ENCODE measurements at regions not wholly inside any gene's neighbourhood (a gene's known extent, or its start where the extent isn't known, plus 50 kb on each side); places are given as distances from the start of the nearest gene placed in this dataset.
"Not testable (repeated sequence)": the region's sequence is repeated elsewhere in the genome, so short reads cannot be mapped to it uniquely, and the experiment has no call there.

DNA sequence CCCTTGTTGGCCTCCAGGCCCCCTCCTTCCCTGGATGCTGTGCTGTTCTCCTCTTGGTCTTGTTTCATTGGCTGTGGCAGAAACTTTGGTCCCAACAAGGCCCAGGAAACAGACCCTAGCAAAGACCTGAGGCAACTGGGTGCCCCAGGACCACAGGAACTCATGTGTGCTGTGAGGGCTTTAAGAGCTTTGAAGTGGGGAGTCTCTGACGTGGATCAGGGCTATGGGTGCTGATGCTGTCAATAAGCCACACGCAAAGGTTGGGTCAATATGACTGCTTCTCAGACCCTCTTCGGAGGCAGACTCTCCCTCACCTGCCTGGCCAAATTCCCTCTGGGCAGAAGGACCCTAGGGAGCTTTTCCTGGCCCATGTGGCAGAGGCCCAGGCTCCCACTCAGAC is 91.5 kb upstream of the MLN start:
- DNase-seq (ENCODE audit: low read depth in 2 of 2), result no peak

DNA sequence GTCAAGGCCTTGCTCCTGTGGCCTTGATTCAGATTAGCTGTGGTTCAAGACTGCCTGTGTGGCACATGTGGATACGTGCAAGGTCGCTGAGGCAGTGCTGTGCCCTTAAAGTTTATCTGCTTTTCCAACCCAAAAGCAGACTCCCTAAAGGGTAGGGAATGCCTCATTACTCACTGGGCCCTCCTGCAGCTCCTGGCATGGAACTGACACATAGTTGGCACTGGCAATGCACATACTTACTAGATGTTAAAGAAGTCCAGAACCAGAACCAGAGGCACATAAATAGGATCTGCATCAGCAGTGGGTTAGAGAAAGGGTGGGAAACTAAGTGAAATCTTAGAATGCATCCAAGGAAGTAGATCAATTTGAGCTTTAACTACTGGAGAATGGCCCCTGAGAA is 90.6 kb upstream of the MLN start:
- DNase-seq (ENCODE audit: low read depth in 2 of 2), result no peak

DNA sequence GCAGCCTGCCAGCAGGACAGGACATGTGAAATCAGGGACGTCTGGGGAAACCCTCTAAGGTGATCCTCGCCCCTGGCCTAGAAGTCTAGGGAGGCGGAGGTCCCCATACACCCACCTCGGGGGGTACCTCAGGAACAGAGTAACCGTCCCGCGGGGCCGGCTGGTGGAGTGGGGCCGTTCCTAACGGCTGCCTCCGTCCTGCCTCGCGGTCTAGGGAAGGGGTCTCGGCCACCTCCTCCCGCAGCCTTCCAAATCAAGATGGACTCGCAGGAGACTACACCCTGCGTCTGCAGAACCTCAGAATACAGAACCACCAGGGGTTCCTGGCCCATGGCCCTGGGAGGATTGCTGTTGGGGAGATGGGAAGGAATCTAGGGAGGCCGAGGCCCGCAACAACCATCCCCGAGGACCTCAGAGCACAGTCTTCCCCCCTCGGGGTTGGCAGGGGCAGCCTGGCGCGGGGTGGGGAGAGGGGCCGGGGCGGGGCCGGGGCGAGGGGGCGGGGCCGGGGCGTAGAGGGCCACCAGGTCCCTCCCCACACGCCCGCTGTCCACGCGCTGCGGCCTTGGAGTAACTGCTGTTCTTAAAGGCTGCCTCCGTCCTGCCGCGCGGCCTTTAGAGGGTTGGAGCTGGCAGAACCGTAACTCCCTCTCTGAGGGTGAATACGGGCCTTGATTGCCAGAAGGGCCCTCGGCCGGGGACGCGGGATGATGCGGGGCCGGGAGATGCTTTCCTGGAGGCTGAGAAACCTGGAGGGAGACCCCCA is 89.0 kb upstream of the MLN start:
- DNase-seq (ENCODE audit: low read depth in 2 of 2), result no peak

DNA sequence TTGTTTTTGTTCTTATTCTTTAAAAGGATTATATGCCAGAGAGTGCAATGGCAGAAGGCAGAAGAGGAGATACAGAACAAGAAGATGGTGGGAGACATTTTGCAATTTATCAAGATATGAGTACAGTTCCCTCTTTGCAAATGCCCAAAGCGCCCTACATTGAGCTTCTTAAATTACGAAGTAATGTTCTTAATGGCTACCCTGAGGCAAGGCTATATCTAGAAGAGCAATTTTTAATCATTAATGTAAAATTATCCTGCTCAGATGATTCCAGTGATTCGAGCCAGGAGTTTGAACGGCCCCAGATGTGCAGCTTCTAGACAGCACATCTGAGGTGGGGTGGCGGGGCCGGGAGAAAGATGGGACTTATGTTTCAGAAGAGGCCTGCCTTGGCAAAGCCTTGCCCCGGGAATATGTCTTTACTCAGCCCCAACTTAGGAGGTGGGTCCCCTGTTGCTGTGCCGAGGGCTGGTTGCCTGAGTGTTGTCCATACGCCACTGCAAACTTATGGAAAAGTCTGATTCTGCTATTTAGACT is 84.9 kb upstream of the MLN start:
- DNase-seq (ENCODE audit: low read depth in 2 of 2), result no peak

DNA sequence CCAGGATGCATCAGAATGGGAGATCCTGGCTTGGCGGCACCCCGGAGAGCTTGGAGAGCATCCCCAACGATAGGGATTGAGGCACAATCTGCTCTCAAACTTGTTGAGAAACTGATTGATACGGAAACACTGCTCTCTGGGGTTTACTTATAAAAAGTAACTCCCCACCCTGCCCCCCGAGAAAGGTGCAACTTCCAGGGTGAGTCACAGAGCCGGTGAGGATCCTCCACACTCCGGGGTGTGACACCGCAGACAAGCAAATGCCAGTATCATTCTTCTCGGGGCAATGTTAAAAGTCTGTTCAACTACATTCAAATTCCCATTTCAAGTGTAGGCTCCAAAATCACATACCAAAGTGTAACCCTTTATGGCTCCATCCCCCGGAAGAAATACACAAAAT is 84.4 kb upstream of the MLN start:
- DNase-seq (ENCODE audit: low read depth in 2 of 2), result no peak

DNA sequence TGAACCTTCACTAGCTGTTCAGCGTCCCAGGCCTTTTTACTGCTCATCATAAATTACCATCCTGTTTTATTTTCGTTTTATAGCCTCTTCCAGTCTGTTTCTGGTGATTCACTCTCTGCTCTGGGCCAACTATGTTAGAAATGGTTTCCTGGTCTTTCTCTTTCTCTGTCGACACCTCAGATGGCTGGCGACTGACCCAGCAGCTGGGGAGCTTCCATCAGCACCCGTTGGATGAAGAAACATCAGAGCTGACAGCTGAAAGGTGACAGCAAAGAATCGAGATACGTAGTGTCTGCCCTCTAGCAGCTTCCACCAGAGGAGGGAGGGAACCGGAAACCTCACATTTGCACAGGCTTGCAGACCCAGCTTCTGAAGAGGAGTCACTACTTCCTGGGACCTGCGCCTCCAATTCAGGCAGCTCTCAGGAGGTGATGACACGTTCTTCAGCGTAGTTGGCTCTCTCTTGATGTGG is 82.9 kb upstream of the MLN start:
- DNase-seq (ENCODE audit: low read depth in 2 of 2), result no peak

DNA sequence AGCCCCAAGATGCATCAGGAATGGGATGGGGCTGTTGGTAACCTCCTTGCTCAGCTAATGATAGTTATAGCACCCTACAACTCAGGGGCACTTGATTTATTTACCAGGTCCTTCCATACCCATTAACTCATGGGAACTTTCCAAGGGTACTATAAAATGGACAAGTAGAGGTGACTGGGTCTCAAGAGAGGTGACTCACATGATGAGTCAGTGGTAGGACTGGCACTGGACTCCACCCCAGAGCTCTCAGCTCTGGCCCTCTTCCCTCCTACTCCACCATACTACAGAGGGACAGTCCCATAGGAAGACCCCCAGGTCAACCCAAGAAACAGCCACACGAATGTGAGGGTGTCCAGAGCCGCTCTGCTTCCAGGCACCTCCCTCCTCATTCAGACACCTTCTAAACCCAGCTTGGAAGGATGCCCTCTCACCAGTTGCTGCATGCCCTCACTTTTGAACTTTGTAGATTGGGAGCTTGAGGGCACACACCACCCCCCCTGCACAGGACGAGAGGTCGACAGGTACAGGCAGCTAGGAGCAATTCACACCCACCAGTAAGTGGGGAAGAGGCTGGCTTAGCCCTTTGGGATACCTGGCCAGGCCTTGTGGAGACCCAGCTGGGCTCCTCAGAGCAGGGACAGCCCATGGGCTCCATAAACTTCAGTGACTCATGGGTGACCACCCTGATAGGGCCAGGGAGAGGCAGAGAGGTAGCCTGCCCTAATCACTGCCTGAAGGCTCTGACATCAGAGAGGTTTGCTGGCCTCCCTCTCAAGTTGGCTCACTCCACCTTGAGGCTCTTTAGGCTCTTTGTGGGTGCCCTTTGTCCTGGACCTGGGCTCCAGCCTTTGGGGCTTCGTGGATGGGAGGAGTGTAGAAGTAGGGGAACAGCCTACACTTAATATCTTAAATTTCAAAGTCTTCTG is 81.6 kb upstream of the MLN start:
- DNase-seq (ENCODE audit: low read depth in 2 of 2), result no peak

DNA sequence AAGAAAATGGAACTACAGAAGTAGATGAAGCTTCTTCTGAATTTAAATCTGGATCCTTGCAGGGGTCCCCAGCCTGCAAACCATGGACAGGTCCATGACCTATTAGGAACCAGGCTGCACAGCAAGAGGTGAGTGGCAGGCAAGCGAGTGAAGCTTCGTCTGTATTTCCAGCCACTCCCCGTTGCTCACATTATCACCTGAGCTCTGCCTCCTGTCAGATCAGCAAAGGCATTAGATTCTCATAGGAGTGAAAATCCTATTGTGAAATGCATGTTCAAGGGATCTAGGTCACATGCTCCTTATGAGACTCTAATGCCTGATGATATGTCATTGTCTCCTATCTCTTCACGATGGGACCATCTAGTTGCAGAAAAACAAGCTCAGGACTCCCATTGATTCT is 79.8 kb upstream of the MLN start:
- DNase-seq (ENCODE audit: low read depth in 2 of 2), result not testable (repeated sequence)

DNA sequence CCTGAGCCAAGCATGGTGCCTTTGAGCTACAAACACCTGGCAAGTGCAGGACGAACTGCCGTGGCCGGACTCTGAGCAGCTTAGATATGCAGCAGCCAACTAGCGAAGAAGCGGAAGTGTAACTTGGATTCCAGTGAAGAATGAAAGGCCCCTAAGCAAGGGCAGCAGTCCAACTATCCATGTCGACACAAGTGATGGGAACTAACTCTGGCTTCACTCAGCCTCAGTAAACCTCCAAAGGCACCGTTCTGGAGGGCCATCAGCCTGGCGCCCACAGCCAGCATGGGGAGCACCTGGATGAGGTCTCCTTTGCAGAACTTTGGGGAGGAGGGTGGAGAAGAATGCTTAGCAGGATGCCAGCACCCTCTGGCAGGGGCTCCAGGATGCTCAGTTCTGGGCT is 78.4 kb upstream of the MLN start:
- no peak for DNase-seq (ENCODE audit: low read depth in 2 of 2)

DNA sequence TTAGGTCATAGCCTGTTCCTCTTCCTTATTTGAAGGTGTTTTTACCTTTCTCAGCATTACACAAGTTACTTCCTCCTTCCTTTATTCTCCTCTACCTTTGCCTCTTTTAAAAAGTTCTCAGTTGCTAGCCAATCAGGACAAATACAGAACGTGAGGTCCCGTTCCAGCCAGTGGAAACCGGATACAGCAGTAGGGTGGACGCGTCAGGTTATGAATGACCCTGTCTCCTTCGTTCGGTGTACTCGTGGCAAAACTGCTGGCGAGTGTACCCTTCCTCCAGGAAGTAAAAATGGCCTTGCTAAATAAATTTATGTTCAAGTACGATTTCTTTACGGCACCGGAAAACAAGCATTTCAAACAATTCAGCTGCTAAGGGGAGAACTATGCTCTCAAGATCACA is 77.0 kb upstream of the MLN start:
- DNase-seq (ENCODE audit: low read depth in 2 of 2), result no peak

DNA sequence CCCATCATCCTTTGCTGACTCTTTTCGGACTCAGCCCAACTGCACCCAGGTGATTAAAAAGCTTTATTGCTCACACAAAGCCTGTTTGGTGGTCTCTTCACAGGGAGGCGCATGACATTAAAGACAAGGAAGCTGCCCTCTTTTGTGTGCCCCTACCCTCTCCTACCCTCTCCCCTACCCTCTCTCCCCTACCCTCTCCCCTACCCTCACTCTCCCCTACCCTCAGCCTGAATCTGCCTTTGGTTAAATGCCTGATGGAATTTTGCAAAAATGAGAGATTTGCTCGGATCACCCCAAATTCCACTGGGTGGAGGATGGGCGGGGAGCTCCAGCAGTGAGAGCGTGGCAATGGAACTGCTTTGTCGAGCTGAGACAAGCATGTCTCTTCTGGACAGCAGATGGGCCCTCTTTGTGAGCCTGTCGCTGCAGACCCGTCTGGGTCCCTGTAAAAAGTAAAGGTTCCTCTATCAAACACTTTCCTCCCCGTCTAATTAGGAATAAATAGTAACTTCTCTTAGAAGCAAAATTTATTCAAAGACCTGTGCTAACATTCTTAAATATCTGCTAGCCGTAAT is 76.4 kb upstream of the MLN start:
- DNase-seq (ENCODE audit: low read depth in 2 of 2), result no peak

DNA sequence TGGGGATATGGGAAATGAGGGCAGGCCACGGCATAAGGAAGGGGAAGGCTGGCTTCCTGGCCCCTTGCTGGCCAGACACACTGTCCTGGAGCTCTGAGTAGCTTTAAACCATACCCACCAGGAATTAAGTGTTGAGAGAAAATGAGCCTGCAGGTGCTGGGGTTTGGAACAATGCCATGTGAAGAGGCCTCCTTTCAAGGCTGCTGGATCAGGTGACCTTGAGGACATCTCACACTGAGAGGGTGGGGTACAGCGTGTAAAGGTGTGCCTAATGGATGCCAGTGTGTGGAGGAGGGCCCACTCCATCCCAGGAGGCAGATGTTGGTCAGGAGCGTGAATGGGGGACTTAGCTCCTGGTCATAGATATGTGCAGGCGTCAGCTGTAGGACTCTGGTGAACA is 74.8 kb upstream of the MLN start:
- DNase-seq (ENCODE audit: low read depth in 2 of 2), result no peak

DNA sequence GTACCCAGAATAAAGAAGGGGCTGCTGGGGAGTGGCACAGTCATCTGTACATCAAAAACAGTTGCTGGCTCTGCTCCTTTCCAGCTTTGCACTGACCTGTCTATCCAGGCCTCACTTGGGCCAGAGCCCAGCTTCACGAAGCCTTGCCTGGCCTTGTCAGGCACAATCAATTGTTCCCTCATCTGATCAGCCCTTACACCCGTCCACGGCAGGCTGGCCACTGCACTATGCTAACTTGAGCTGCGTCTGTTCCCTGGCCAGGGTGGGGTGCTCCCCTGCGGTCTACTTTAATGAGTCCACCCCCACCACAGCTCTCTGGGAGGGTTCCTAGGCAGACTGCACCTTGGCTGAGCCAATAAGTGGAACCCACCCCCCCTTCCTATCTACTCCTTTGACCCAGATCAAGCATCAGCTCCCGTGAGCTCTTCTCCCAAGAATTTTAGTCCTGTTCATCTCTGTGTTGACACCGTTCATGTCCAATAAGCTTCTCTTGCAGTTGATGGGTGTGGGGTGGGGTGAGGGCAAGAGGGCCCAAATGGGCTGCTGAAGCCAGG is 74.3 kb upstream of the MLN start:
- no peak for DNase-seq (ENCODE audit: low read depth in 2 of 2)

DNA sequence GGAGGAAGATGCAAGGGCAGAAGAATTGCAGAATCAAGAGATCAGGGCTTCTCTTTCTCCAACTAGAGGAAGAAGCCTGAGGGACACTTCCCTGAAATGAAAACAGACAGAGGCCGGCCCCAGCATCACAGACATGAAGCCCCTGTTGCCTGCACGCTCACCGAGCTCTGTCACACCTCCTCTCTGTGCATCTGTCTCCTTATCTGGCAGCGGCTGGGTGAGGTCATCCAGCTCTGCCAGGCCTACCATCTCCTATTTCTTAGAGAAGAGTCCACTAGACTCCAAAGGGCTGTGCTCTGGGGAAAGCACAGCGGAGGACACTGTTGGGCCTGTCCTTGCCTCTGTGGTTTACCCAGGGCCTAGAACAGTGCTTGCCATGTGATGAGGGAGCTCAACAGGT is 71.9 kb upstream of the MLN start:
- no peak for DNase-seq (ENCODE audit: low read depth in 2 of 2)

DNA sequence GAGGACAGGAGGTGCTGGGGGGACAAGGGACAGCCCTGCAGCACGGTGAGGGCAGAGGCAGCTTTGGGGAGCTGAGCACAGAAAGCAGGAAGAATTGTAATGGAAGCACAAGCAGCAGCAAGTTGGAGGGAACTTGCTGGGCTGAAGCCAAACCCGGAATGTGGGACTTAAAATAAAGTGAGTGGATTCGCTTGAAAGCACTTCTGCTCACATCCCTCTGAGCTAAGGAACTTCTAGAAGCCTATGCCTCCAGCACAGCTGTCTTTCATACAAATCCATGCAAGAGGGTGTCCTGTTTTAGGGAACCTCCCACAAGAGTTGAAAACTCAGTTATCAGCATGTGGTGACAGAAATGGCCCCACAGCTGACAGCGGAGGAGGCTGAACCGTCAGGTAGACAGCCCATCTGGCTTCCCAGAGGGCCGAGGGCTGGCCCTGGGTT is 71.4 kb upstream of the MLN start:
- DNase-seq (ENCODE audit: low read depth in 2 of 2), result no peak

DNA sequence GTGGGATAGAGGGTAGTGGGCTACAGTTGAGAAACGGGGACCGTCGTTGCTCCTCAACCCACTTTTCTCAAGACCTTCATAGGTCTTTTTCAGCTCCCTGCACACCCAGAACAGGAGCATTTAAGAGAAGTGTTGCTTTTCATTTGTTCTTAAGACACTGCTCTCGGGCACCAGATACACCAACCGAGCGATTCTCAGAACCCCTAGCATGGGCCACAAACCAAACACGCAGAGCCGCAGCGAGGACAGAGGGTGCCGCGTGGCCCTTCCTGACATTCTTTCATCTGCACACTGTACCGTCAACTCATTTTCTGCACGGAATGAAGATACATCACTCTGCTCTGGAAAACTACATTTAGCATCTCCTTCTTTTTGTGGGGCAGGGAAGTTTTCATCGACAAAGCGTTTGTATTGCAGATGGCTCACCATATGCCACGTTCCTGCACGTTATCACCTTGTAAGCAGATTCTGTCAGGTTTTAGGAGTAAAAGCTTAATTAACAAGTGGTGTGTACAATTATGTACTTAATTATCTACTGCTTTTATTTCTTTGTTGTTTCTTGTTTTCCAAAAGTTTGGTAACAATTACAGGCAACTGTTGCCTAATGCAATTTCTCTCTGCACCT is 70.4 kb upstream of the MLN start:
- no peak for DNase-seq (ENCODE audit: low read depth in 2 of 2)

DNA sequence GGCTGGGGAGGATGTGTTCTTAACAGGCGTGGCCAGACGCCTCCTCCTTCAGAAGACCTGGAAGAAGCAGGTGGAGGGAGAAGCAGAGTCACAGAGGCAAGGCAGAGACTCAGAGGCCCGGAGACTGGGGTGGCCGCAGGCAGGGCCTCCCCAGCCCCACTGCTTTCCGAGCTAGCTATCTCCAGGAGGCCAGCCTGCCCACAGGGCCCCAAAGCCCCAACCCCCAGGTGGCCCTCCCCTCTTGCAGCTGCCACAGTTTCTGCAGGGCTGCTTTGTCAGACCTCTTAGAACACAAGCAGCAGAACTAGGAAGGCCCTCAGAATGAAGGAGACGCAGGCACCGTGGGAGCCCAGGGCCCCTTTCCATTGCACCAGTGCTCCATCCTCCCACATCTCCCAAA is 69.0 kb upstream of the MLN start:
- DNase-seq (ENCODE audit: low read depth in 2 of 2), result no peak

DNA sequence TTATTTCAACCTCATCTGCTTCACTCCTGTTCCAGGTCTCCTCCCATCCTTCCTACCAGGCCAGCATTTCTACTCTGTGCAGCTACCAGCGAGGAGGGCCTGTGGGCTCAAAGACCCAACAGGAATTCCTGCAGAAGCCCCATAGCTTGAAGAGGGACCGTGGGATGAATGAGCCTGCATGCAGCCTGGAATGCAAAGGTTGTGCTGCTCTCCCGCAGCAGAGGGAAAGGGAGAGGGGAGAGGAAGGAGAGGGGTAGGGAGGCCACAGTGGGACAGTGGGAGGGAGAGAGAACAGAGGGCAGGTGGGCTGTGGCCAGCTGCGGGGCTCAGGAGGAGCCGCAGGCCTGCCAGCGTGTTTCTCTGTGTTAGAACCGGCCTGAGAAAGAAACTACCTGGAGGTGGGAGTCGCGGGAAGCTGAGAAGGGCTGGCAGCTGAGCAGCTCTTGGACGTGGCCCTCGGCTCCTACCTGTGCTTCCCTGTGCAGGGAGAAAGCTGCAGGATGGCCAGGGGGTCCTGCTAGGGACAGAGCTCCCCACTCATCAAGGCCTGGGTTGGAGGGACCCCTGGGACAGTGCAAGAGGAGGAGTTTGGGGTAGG is 66.1 kb upstream of the MLN start:
- no peak for DNase-seq (ENCODE audit: low read depth in 2 of 2)

DNA sequence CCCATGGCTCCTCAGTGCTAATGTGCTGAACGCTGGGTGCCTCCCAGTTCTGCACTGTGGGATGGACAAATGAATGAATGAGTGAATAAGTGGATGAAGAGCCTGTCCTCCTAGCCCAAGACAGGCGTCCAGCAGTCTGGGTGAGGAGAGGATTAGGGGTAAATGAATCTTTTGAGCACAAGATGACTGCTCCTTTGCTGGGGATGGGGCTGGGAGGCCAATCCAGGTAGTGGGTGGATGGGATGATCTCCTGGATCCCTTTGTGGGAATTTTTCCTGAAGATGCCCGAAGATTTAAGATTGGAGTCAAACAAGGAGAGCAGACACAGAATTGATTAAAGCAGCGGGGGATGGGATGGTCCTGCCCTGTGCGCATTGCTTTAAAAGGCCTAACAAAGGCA is 65.3 kb upstream of the MLN start:
- no peak for DNase-seq (ENCODE audit: low read depth in 2 of 2)

DNA sequence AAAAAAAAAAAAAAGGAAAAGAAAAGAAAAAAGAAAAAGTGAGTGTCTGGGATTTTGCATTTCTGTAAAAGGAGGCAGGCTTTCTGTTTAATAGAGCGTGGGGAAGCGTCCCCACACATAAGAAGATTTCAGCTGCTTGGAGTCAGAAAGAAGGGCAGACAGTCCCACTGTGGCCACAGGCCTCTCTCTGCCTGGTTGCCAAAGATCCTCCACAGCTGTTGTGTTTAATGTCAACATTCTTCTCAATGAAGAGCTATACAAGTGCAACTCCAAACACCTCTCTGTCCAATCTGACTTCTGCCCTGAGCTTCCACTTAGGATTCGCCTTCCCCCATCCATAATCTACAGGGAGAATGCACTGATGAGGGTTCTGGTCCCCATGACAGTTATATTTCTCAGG is 64.3 kb upstream of the MLN start:
- DNase-seq (ENCODE audit: low read depth in 2 of 2), result no peak

DNA sequence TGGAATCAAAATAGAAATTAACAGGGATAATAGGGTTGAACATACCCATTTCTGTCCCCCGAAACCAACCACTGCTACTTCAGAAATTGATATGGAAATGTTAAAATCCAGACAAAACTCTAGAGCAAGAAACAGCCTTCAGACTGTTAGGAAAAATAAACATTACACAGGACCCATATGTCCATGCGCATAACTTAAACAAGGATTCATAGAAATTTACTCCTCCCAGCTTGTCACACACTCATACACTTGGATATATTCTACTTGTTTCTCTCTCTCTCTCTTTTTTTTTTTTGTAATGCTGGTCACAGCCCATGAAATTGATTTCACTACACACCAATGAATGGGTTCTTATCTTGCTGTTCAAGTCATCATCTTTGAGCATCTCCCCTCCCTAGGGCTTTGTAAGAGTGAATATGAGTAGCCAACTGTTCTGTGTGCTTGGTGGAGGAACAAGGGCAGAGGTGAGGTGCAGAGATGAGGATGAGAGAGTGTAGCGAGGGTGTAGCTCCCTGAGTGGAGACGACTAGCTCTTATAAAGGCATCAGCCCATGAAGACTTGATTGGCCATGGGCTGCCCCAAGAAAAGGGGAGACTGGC is 61.8 kb upstream of the MLN start:
- no peak for DNase-seq (ENCODE audit: low read depth in 2 of 2)

Data from stimulated activated CD8-positive, alpha-beta memory T cell treated with anti-CD3 and anti-CD28 coated beads, Interleukin-7, amount 100 ng/mL, for 4 hours (primary cell).